ENCODE measurements at regions not wholly inside any gene's neighbourhood (a gene's known extent, or its start where the extent isn't known, plus 50 kb on each side); places are given as distances from the start of the nearest gene placed in this dataset.

- TF ChIP-seq CTCF (IDR thresholded peaks at IDR 0.05; ENCODE audit: low read depth, low read length, poor library complexity, severe bottlenecking) (no peak), EZH2phosphoT487 (IDR thresholded peaks at IDR 0.05; ENCODE audit: borderline replicate concordance, low read length) (no peak)
These were observed 126.3 kb upstream of the HS6ST1 start for GRCh38 chr2:128444816-128445522.

Data from DOHH2 (cell line).